Esophagus squamous epithelium (tissue), 5 donors: ENCODE measurements at regions not wholly inside any gene's neighbourhood (a gene's known extent, or its start where the extent isn't known, plus 50 kb on each side); places are given as distances from the start of the nearest gene placed in this dataset.
A peak's percentile ranks its signal among the peaks of the same experiment; 100 is the strongest.
"Not testable (repeated sequence)": the region's sequence is repeated elsewhere in the genome, so short reads cannot be mapped to it uniquely, and the experiment has no call there.

Experiments
- DNase-seq: peaks from one replicate; lab custom pipeline; 2025; lab: John Stamatoyannopoulos, UW
- H3K27ac ChIP-seq, 4 donors: fragments of 200-600 bp; sonication (generic); one replicate each; pipeline ENCODE4 v1.5.1; 2016 to 2019; ENCODE audit warnings: mild to moderate bottlenecking in 1 of 4
- H3K27me3 ChIP-seq, 4 donors: fragments of 200-600 bp; sonication (generic); 1 replicate in 3 of 4; 2 replicates in 1 of 4; pipeline versions ENCODE4 v1.5.1 to v1.6.0; 2017 to 2021; ENCODE audit warnings: antibody characterized with exemption in 1 of 4
- H3K36me3 ChIP-seq, 3 donors: fragments of 200-600 bp; sonication (generic); one replicate each; pipeline ENCODE4 v1.5.1; 2016 to 2019
- H3K4me1 ChIP-seq, 3 donors: fragments of 200-600 bp; sonication (generic); one replicate each; pipeline ENCODE4 v1.5.1; 2017 to 2019
- H3K4me3 ChIP-seq, 4 donors: fragments of 200-600 bp; sonication (generic); 1 replicate in 3 of 4; 2 replicates in 1 of 4; pipeline ENCODE4 v1.5.1; 2016 to 2019; ENCODE audit warnings: mild to moderate bottlenecking in 2 of 4, moderate library complexity in 1 of 4
- H3K9me3 ChIP-seq, 3 donors: fragments of 200-600 bp; sonication (generic); one replicate each; pipeline ENCODE4 v1.5.1; 2016 to 2019
- POLR2A ChIP-seq, 4 donors: fragments of 450-650 bp; IDR thresholded peaks; one replicate each; pipeline ENCODE4 v1.6.1; 2017; ENCODE audit warnings: antibody characterized with exemption in 4 of 4, mild to moderate bottlenecking in 4 of 4, moderate library complexity in 3 of 4
- WGBS, 2 donors: methylation state at CpG; one replicate each; pipeline ENCODE4 v1.1.5; 2018; 5-methylcytosine and 5-hydroxymethylcytosine counted together
- intact Hi-C: fragments of 100-400 bp; cut with DNase I; formaldehyde crosslinking; loops from one replicate; pipeline ENCODE4 v1.15.0; 2022
- TF ChIP-seq, protein P1 (sequence below), 6 experiments: fragments of 450-650 bp in 4 of 6; fragments of 200-600 bp in 2 of 6; sonication (generic) in 2 of 6; IDR thresholded peaks; one replicate each; pipeline ENCODE4 v1.5.1; 2016 to 2019; ENCODE audit warnings: antibody characterized with exemption in 6 of 6, mild to moderate bottlenecking in 4 of 6, moderate library complexity in 4 of 6
- donor health status: DM: yes; HTN: yes; CAD: no.

DNA sequence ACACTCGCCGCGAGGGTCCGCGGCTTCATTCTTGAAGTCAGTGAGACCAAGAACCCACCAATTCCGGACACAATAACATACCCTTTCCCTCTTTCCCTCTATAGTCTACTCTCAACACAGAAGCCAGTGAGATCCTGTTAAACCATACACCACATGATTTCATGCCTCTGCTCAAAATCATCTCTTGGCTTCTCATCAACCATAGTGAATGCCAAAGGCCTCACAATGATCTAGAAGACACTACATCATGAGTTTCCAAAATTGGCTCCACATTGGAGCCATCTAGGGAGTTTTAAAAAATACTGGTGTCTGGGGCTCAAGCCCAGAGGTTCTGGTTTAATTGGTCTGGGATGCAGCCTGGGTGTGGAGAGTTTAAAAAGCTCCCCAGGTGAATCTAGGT is 124.5 kb downstream of the EFNB1 start:
- 83 to 94% methylated on average over 1 to 6 of the region's 6 CpGs for WGBS, 2 donors

DNA sequence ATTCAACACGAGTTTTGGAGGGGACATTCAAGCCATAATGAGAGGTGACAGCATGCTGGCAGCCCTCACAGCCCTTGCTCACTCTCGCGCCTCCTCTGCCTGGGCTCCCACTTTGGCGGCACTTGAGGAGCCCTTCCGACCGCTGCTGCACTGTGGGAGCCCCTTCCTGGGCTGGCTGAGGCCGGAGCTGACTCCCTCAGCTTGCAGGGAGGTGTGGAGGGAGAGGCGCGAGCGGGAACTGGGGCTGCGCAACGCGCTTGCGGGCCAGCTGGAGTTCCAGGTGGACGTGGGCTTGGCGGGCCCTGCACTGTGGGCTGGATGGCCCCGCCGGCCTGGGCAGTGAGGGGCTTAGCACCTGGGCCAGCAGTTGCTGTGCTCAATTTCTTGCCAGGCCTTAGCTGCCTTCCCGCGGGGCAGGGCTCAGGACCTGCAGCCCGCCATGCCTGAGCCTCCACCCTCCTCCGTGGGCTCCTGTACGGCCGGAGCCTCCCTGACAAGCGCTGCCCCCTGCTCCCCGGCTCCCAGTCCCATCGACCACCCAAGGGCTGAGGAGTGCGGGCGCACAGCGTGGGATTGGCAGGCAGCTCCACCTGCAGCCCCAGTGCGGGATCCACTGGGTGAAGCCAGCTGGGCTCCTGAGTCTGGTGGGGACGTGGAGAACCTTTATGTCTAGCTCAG is 123.3 kb downstream of the EFNB1 start:
- H3K27ac ChIP-seq, H3K27me3 ChIP-seq, intact Hi-C loops, DNase-seq, H3K9me3 ChIP-seq, H3K36me3 ChIP-seq, H3K4me1 ChIP-seq, H3K4me3 ChIP-seq: not testable (repeated sequence)
- 84 to 100% methylated on average over 1 to 3 of the region's 32 CpGs for WGBS, 2 donors

More for the DNA sequence above, 124.5 kb downstream of the EFNB1 start:
- Histone ChIP-seq H3K9me3 (peaks cover 0 to 9% (median 0%) of the 10 kb centered on the region in 3 donors), H3K36me3 (no peaks in the 10 kb centered on the region), H3K27ac (no peak overlapping the region), H3K4me1 (no peaks in the 10 kb centered on the region), H3K4me3 (no peak overlapping the region), H3K27me3 (no peaks in the 10 kb centered on the region)
- intact Hi-C loops = no loop called here
- TF ChIP-seq, protein P1, sequence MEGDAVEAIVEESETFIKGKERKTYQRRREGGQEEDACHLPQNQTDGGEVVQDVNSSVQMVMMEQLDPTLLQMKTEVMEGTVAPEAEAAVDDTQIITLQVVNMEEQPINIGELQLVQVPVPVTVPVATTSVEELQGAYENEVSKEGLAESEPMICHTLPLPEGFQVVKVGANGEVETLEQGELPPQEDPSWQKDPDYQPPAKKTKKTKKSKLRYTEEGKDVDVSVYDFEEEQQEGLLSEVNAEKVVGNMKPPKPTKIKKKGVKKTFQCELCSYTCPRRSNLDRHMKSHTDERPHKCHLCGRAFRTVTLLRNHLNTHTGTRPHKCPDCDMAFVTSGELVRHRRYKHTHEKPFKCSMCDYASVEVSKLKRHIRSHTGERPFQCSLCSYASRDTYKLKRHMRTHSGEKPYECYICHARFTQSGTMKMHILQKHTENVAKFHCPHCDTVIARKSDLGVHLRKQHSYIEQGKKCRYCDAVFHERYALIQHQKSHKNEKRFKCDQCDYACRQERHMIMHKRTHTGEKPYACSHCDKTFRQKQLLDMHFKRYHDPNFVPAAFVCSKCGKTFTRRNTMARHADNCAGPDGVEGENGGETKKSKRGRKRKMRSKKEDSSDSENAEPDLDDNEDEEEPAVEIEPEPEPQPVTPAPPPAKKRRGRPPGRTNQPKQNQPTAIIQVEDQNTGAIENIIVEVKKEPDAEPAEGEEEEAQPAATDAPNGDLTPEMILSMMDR (IDR thresholded peaks at IDR 0.05) = no peak
- TF ChIP-seq POLR2A (IDR thresholded peaks at IDR 0.05) = no peak
- no peak for DNase-seq

DNA sequence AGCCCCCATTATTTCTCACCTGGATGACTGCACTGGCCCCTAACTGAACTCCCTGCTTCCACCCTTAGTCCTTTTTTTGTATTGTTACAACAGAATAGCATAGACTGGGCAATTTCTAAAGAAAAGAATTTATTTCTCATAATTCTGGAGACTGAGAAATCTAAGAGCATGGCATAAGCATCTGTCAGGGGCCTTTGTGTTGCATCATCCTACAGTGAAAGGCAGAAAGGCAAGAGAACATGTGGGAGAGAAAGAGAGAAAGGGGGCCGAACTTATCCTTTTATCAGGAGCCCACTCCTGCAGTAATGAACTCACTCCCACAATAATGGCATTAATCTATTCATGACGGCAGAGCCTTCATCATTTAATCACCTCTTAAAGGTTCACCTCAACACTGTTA is 122.1 kb downstream of the EFNB1 start:
- H3K27ac ChIP-seq = no peak overlapping the region
- no peaks in the 10 kb centered on the region for H3K4me1 ChIP-seq
- H3K36me3 ChIP-seq = no peaks in the 10 kb centered on the region
- no peaks in the 10 kb centered on the region for H3K27me3 ChIP-seq
- TF ChIP-seq, protein P1 (IDR thresholded peaks at IDR 0.05) = no peak
- H3K4me3 ChIP-seq = no peak overlapping the region
- WGBS, 2 donors = 18 to 100% methylated on average over 1 to 2 of the region's 2 CpGs
- intact Hi-C loops = no loop called here
- no peak for DNase-seq
- peaks cover 0 to 9% (median 0%) of the 10 kb centered on the region in 3 donors for H3K9me3 ChIP-seq

DNA sequence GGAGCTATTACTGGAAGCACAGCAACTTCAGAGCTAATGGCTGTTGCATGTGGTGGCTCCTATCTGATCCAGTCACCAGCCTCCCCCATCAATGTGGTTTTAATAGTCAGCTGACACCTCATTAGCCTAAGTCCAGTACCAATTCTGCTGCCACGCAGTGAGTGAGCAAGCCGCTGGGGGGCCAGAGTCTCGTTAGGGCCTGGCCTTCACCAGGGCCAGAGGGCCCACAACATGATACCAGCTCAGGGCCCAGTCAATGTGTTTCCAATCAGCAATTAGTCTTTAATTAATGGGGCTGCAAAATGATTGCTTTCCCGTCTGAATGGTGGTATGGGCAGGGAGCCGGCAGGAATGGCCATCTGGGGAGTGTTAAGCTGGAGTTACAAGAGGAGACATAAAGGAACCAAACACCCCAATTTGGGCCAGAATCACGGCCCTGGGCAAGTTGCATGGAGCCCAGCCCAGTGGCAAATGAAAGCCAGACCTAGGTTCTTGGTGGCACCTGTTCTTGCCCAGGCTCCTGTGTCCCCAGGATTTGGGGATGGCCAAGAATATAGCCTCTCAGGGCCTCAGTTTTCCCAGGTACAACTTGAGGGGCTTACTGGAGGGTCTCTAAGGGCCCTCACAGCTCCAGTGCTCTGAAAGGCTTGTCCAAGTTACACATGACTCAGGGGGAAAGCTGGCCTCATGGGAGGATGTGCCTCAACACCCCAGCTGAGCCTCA is 119.2 kb downstream of the EFNB1 start:
- no peak for DNase-seq
- Histone ChIP-seq H3K4me3 (no peak overlapping the region), H3K27me3 (no peaks in the 10 kb centered on the region), H3K4me1 (no peaks in the 10 kb centered on the region), H3K9me3 (no peaks in the 10 kb centered on the region), H3K36me3 (no peaks in the 10 kb centered on the region), H3K27ac (no peak overlapping the region)
- TF ChIP-seq POLR2A (IDR thresholded peaks at IDR 0.05) = no peak
- TF ChIP-seq, protein P1 (IDR thresholded peaks at IDR 0.05) = no peak
- WGBS, 2 donors = 73 to 80% methylated on average over 2 to 3 of the region's 6 CpGs
- intact Hi-C loops = no loop called here

DNA sequence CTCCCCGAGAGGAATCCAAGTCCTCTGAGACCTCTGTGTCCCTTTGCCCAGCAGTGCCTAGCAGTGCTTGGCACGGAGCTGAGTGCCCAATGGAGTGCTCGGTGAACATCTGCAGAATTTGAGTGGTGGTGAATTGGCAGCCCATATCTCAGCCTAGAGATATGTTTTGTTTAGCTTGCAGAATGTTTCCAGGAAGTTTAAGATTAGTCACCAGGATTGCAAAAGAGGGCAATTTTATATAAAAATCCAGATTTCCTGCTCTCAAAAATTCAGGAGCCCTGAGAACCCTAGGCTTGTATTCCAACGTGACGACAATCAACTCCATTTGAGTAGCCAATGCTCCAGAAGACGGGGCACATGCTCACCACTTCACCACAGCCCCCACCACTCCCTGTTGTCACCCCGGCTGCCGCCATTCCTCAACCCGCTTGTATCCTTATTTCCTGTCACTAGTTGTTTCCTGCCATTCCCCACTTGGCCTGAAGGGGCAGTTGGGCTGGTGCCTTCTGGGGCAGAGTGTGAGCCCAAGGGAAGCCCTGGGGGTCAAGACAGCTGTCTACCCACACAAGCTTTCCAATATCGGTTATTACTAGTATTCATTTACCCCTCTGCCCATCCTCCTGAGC is 116.9 kb downstream of the EFNB1 start:
- DNase-seq = no peak
- Histone ChIP-seq H3K36me3 (no peaks in the 10 kb centered on the region), H3K4me3 (no peak overlapping the region), H3K27me3 (no peaks in the 10 kb centered on the region), H3K27ac (no peak overlapping the region), H3K9me3 (no peaks in the 10 kb centered on the region), H3K4me1 (no peaks in the 10 kb centered on the region)
- TF ChIP-seq POLR2A (IDR thresholded peaks at IDR 0.05) = no peak
- TF ChIP-seq, protein P1 (IDR thresholded peaks at IDR 0.05) = peak in 2 of 6 experiments; percentile 7 to 34
- WGBS, 2 donors = 60 to 73% methylated on average over 2 to 9 of the region's 10 CpGs
- intact Hi-C loops = no loop called here
